RWPE1 (cell line): ENCODE measurements at regions not wholly inside any gene's neighbourhood (a gene's known extent, or its start where the extent isn't known, plus 50 kb on each side); places are given as distances from the start of the nearest gene placed in this dataset.

Experiments
- CTCF ChIA-PET: fragments of 350-600 bp; sonication (Branson Sonifier 250); formaldehyde crosslinking; extraction: SDS; loops from one replicate; lab custom pipeline; 2021; lab: Yijun Ruan, JAX
- POLR2A ChIA-PET: fragments of 400-600 bp; formaldehyde crosslinking; extraction: SDS; loops from one replicate; lab custom pipeline; 2020; ENCODE audit warnings: antibody characterized with exemption; ENCODE audit not compliant: low non-redundant PET; lab: Yijun Ruan, JAX
- DNase-seq: peaks from one replicate; pipeline ENCODE4 v3.0.0; 2012; ENCODE audit warnings: low spot score
- H3K27ac ChIP-seq: fragments of 450-650 bp; 2 replicates; pipeline ENCODE4 v1.5.1; 2017
- CTCF ChIP-seq: fragments of 450-650 bp; conservative IDR thresholded peaks from 2 replicates; pipeline ENCODE4 v1.5.1; 2017; ENCODE audit warnings: low read depth, mild to moderate bottlenecking

GRCh38 chr2:185625604-185626003, 113.0 kb upstream of the FSIP2 start:
- POLR2A ChIA-PET: no interaction called here

DNA sequence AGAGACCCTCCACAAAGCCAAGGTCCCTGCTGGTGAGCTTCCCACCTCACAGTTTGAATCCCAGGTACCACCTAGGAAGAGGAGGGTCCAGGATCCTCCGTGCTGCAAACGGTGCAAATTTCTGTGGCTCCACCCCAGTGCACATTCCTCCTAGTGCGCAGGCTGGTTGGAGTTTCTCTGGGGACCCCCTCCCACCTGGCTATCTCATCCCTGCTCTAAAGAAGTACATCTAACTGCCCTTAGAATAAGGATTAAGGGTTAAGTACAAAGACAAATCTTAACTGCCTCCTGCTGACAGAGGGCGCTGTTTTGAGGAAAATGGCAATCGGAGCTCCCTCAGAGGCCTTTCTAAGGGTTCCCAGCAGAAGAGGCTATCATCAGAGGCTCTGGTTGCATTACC, 109.6 kb upstream of the FSIP2 start:
- no peak for TF ChIP-seq CTCF
- H3K27ac ChIP-seq: no peak overlapping the region
- CTCF ChIA-PET: interaction anchor here (0.8 kb wide), 1 partner anchor 305 kb away, joined by 4 read pairs; no protein-coding TSS in a partner anchor
- DNase-seq: no peak
- POLR2A ChIA-PET: interaction anchor here (0.6 kb wide), 1 partner anchor 632 kb away, joined by 6 read pairs; no protein-coding TSS in a partner anchor

More at GRCh38 chr2:185625604-185626003, 113.0 kb upstream of the FSIP2 start:
- no peak for TF ChIP-seq CTCF
- no peak overlapping the region for H3K27ac ChIP-seq
- DNase-seq: no peak
- CTCF ChIA-PET: interaction anchor here (0.6 kb wide), 1 partner anchor 1155 kb away, joined by 4 read pairs; no protein-coding TSS in a partner anchor

GRCh38 chr2:185633621-185634020, 105.0 kb upstream of the FSIP2 start:
- DNase-seq: no peak
- no peak overlapping the region for H3K27ac ChIP-seq
- CTCF ChIA-PET: no interaction called here
- no peak for TF ChIP-seq CTCF
- POLR2A ChIA-PET: no interaction called here

DNA sequence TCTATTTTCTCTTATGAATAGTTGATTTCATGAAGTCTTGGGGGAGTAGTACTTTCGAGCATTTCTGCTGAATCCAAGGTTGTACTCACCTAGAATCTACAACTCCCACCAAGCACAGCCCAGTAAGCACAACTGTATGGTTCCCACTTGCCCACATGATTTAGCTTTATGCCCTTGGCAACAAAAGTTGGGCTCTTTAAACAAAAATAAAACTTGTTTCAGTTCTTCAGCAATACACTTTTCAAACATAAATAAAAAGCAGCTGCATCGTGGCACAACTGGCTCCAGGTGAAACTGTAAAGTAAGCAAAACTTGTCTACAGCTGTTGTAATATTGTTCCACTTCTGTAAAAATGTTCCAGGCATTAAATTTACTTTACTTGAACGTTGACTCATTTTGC, 99.8 kb upstream of the FSIP2 start:
- no peak for TF ChIP-seq CTCF
- no peak overlapping the region for H3K27ac ChIP-seq
- no peak for DNase-seq
- CTCF ChIA-PET: no interaction called here
- POLR2A ChIA-PET: no interaction called here

GRCh38 chr2:185640588-185640987, 98.0 kb upstream of the FSIP2 start:
- DNase-seq: no peak
- POLR2A ChIA-PET: no interaction called here
- no peak overlapping the region for H3K27ac ChIP-seq
- CTCF ChIA-PET: interaction anchor here (0.6 to 0.7 kb wide), 2 partner anchors 100 to 272 kb away, joined by 4 to 5 read pairs; no protein-coding TSS in a partner anchor
- TF ChIP-seq CTCF: no peak

GRCh38 chr2:185643434-185643833, 95.2 kb upstream of the FSIP2 start:
- DNase-seq: no peak
- H3K27ac ChIP-seq: no peak overlapping the region
- CTCF ChIA-PET: no interaction called here
- POLR2A ChIA-PET: no interaction called here
- no peak for TF ChIP-seq CTCF

GRCh38 chr2:185644828-185645227, 93.8 kb upstream of the FSIP2 start:
- CTCF ChIA-PET: interaction anchor here (0.9 kb wide), 1 partner anchor 28 kb away, joined by 3 read pairs; no protein-coding TSS in a partner anchor
- no peak overlapping the region for H3K27ac ChIP-seq
- TF ChIP-seq CTCF: no peak
- no peak for DNase-seq
- POLR2A ChIA-PET: no interaction called here
